Body of pancreas (tissue), 4 donors: ENCODE measurements at regions not wholly inside any gene's neighbourhood (a gene's known extent, or its start where the extent isn't known, plus 50 kb on each side); places are given as distances from the start of the nearest gene placed in this dataset.
"Not testable (repeated sequence)": the region's sequence is repeated elsewhere in the genome, so short reads cannot be mapped to it uniquely, and the experiment has no call there.

Source experiments
- ATAC-seq: fragments of 150-250 bp; one replicate; pipeline ENCODE4 v1.9.1; 2016
- DNase-seq, 4 donors: peaks; one replicate each; pipeline ENCODE4 v3.0.0-alpha.2; 2019
- H3K27ac ChIP-seq, 4 donors: fragments of 200-600 bp; sonication (generic); 1 replicate in 3 of 4; 2 replicates in 1 of 4; pipeline versions ENCODE4 v1.5.1 to v1.6.1; 2016 to 2019; ENCODE audit warnings: mild to moderate bottlenecking in 1 of 4, mixed read lengths in 1 of 4, moderate library complexity in 1 of 4
- H3K27me3 ChIP-seq, 2 donors: fragments of 200-600 bp; sonication (generic); one replicate each; pipeline ENCODE4 v1.6.0; 2016; ENCODE audit warnings: mild to moderate bottlenecking in 1 of 2
- H3K36me3 ChIP-seq, 2 donors: fragments of 200-600 bp; sonication (generic); replicated peaks in 1 of 2; 2 replicates each; pipeline ENCODE4 v1.5.1; 2016; ENCODE audit warnings: low read depth in 2 of 2; ENCODE audit not compliant: insufficient read depth in 1 of 2
- H3K4me1 ChIP-seq: fragments of 200-600 bp; sonication (generic); one replicate; pipeline ENCODE4 v1.6.0; 2016
- H3K4me3 ChIP-seq, 2 donors: fragments of 200-600 bp; sonication (generic); 1 replicate in 1 of 2; 2 replicates in 1 of 2; pipeline ENCODE4 v1.5.1; 2016 to 2019
- H3K9me3 ChIP-seq, 3 donors: fragments of 200-600 bp; sonication (generic); 1 replicate in 2 of 3; 2 replicates in 1 of 3; pipeline ENCODE4 v1.5.1; 2016
- CTCF ChIP-seq, 7 experiments: fragments of 450-650 bp in 4 of 7; fragments of 200-600 bp in 3 of 7; sonication (generic) in 3 of 7; IDR thresholded peaks; one replicate each; pipeline ENCODE4 v1.5.1; 2016 to 2019; ENCODE audit warnings: antibody characterized with exemption in 7 of 7
- POLR2A ChIP-seq, 3 donors: fragments of 450-650 bp; IDR thresholded peaks; one replicate each; pipeline ENCODE4 v1.6.1; 2016; ENCODE audit warnings: antibody characterized with exemption in 3 of 3, mild to moderate bottlenecking in 2 of 3
- WGBS, 2 donors: methylation state at CpG; one replicate each; pipeline ENCODE4 v1.1.5; 2017; 5-methylcytosine and 5-hydroxymethylcytosine counted together
- intact Hi-C: fragments of 100-400 bp; cut with DNase I; formaldehyde crosslinking; loops from one replicate; pipeline ENCODE4 v1.15.1; 2023

GRCh38 chr5:98187945-98188344, 585.5 kb upstream of the RGMB start:
- Histone ChIP-seq H3K4me1 (no peaks in the 10 kb centered on the region), H3K27me3 (no peaks in the 10 kb centered on the region), H3K4me3 (no peak overlapping the region), H3K9me3 (no peaks in the 10 kb centered on the region), H3K36me3 (no peaks in the 10 kb centered on the region), H3K27ac (no peak overlapping the region)
- DNase-seq (no peak), ATAC-seq (no peak)
- intact Hi-C loops: no loop called here
- no peak for TF ChIP-seq CTCF (IDR thresholded peaks at IDR 0.05)
- TF ChIP-seq POLR2A (IDR thresholded peaks at IDR 0.05): no peak
- 79 to 94% methylated on average over 1 of the region's 1 CpG for WGBS, 2 donors

- WGBS, 2 donors: 86 to 88% methylated on average over 2 to 3 of the region's 4 CpGs
- ATAC-seq, H3K4me3 ChIP-seq, DNase-seq, H3K36me3 ChIP-seq, H3K4me1 ChIP-seq, H3K27me3 ChIP-seq, intact Hi-C loops, H3K9me3 ChIP-seq, H3K27ac ChIP-seq: not testable (repeated sequence)
Measured at GRCh38 chr5:98190344-98190743, 583.1 kb upstream of the RGMB start.

- ATAC-seq (no peak), DNase-seq (no peak)
- Histone ChIP-seq H3K27ac (no peak overlapping the region), H3K4me1 (no peaks in the 10 kb centered on the region), H3K9me3 (no peaks in the 10 kb centered on the region), H3K36me3 (no peaks in the 10 kb centered on the region), H3K4me3 (no peak overlapping the region), H3K27me3 (no peaks in the 10 kb centered on the region)
- intact Hi-C loops: no loop called here
- WGBS, 2 donors: 49 to 56% methylated on average over 3 of the region's 3 CpGs
- TF ChIP-seq CTCF (IDR thresholded peaks at IDR 0.05): no peak
- no peak for TF ChIP-seq POLR2A (IDR thresholded peaks at IDR 0.05)
Measured at GRCh38 chr5:98193921-98194760, 579.3 kb upstream of the RGMB start.

- no peak for ATAC-seq
- Histone ChIP-seq H3K4me1 (no peaks in the 10 kb centered on the region), H3K36me3 (no peaks in the 10 kb centered on the region), H3K27ac (no peak overlapping the region), H3K27me3 (no peaks in the 10 kb centered on the region), H3K9me3 (no peaks in the 10 kb centered on the region), H3K4me3 (no peak overlapping the region)
- WGBS, 2 donors: 71 to 78% methylated on average over 7 to 9 of the region's 9 CpGs
- intact Hi-C loops: no loop called here
- no peak for TF ChIP-seq POLR2A (IDR thresholded peaks at IDR 0.05)
- TF ChIP-seq CTCF (IDR thresholded peaks at IDR 0.05): no peak
- no peak for DNase-seq
Measured at GRCh38 chr5:98200726-98201541, 572.5 kb upstream of the RGMB start.

- H3K36me3 ChIP-seq: no peaks in the 10 kb centered on the region
- no peaks in the 10 kb centered on the region for H3K27me3 ChIP-seq
- no peak for DNase-seq
- no peaks in the 10 kb centered on the region for H3K4me1 ChIP-seq
- no peak overlapping the region for H3K4me3 ChIP-seq
- H3K27ac ChIP-seq: no peak overlapping the region
- WGBS, 2 donors: 67 to 87% methylated on average over 1 of the region's 1 CpG
- no peaks in the 10 kb centered on the region for H3K9me3 ChIP-seq
- ATAC-seq: no peak
- intact Hi-C loops: no loop called here
- TF ChIP-seq POLR2A (IDR thresholded peaks at IDR 0.05) (no peak), CTCF (IDR thresholded peaks at IDR 0.05) (no peak)
Measured at GRCh38 chr5:98204798-98205197, 568.7 kb upstream of the RGMB start.
